Gastrocnemius medialis (tissue), 4 donors: ENCODE measurements at regions not wholly inside any gene's neighbourhood (a gene's known extent, or its start where the extent isn't known, plus 50 kb on each side); places are given as distances from the start of the nearest gene placed in this dataset.

Source experiments
- ATAC-seq, 2 donors: fragments of 150-250 bp; one replicate each; pipeline ENCODE4 v1.9.1; 2016
- DNase-seq, 2 donors: peaks; one replicate each; pipeline ENCODE4 v3.0.0-alpha.2; 2019
- H3K27ac ChIP-seq, 4 donors: fragments of 200-600 bp; sonication (generic); 1 replicate in 1 of 4; 2 replicates in 3 of 4; pipeline ENCODE4 v1.5.1; 2016 to 2018; ENCODE audit warnings: mild to moderate bottlenecking in 2 of 4, moderate library complexity in 1 of 4
- H3K27me3 ChIP-seq, 3 donors: fragments of 200-600 bp; sonication (generic) in 2 of 3; 1 replicate in 1 of 3; 2 replicates in 2 of 3; pipeline versions ENCODE4 v1.5.1 to v1.6.0; 2016 to 2019; ENCODE audit warnings: mild to moderate bottlenecking in 1 of 3, moderate library complexity in 1 of 3
- H3K36me3 ChIP-seq, 2 donors: fragments of 200-600 bp; sonication (generic) in 1 of 2; one replicate each; pipeline ENCODE4 v1.5.1; 2017 to 2018
- H3K4me1 ChIP-seq, 2 donors: fragments of 200-600 bp; sonication (generic) in 1 of 2; one replicate each; pipeline ENCODE4 v1.5.1; 2016 to 2017; ENCODE audit warnings: mild to moderate bottlenecking in 2 of 2
- H3K4me3 ChIP-seq, 4 donors: fragments of 200-600 bp; sonication (generic) in 3 of 4; 1 replicate in 1 of 4; 2 replicates in 3 of 4; pipeline ENCODE4 v1.5.1; 2016 to 2019; ENCODE audit warnings: mild to moderate bottlenecking in 2 of 4
- H3K9me3 ChIP-seq, 3 donors: fragments of 200-600 bp; sonication (generic) in 2 of 3; 1 replicate in 1 of 3; 2 replicates in 2 of 3; pipeline ENCODE4 v1.5.1; 2016 to 2019
- POLR2A ChIP-seq, 2 donors: fragments of 450-650 bp; IDR thresholded peaks; one replicate each; pipeline ENCODE4 v1.6.1; 2017; ENCODE audit warnings: antibody characterized with exemption in 2 of 2, mild to moderate bottlenecking in 2 of 2, moderate library complexity in 2 of 2
- in situ Hi-C, 4 donors: fragments of 200-750 bp; cut with MboI; loops; one replicate each; pipeline versions ENCODE4 v1.15.0 to v1.8.0; 2017; ENCODE audit warnings: low sequenced_read_pairs in 4 of 4
- intact Hi-C: fragments of 100-400 bp; cut with DNase I; formaldehyde crosslinking; loops from one replicate; pipeline ENCODE4 v1.15.1; 2023; ENCODE audit warnings: low total_unique reads
- TF ChIP-seq, protein P1 (sequence below), 5 experiments: fragments of 450-650 bp in 3 of 5; fragments of 200-600 bp in 2 of 5; sonication (generic) in 2 of 5; IDR thresholded peaks in 4 of 5; conservative IDR thresholded peaks in 1 of 5; 1 replicate in 4 of 5; 2 replicates in 1 of 5; pipeline ENCODE4 v1.5.1; 2016 to 2019; ENCODE audit warnings: antibody characterized with exemption in 5 of 5, mild to moderate bottlenecking in 3 of 5, moderate library complexity in 3 of 5

GRCh38 chr18:60090170-60090569, 190.4 kb downstream of the PMAIP1 start:
- in situ Hi-C loops, result no loop called here
- H3K4me1 ChIP-seq, result no peaks in the 10 kb centered on the region
- no peak overlapping the region for H3K4me3 ChIP-seq
- DNase-seq, result no peak
- intact Hi-C loops, result no loop called here
- TF ChIP-seq, protein P1, sequence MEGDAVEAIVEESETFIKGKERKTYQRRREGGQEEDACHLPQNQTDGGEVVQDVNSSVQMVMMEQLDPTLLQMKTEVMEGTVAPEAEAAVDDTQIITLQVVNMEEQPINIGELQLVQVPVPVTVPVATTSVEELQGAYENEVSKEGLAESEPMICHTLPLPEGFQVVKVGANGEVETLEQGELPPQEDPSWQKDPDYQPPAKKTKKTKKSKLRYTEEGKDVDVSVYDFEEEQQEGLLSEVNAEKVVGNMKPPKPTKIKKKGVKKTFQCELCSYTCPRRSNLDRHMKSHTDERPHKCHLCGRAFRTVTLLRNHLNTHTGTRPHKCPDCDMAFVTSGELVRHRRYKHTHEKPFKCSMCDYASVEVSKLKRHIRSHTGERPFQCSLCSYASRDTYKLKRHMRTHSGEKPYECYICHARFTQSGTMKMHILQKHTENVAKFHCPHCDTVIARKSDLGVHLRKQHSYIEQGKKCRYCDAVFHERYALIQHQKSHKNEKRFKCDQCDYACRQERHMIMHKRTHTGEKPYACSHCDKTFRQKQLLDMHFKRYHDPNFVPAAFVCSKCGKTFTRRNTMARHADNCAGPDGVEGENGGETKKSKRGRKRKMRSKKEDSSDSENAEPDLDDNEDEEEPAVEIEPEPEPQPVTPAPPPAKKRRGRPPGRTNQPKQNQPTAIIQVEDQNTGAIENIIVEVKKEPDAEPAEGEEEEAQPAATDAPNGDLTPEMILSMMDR (IDR thresholded peaks at IDR 0.05 in 4 of 5, conservative IDR thresholded peaks at IDR 0.05 in 1 of 5), result no peak
- TF ChIP-seq POLR2A (IDR thresholded peaks at IDR 0.05), result no peak
- H3K36me3 ChIP-seq, result no peaks in the 10 kb centered on the region
- no peaks in the 10 kb centered on the region for H3K27me3 ChIP-seq
- no peak overlapping the region for H3K27ac ChIP-seq
- no peaks in the 10 kb centered on the region for H3K9me3 ChIP-seq
- ATAC-seq, result no peak

- Histone ChIP-seq H3K36me3 (no peaks in the 10 kb centered on the region), H3K27ac (no peak overlapping the region), H3K9me3 (no peaks in the 10 kb centered on the region), H3K27me3 (no peaks in the 10 kb centered on the region), H3K4me1 (no peaks in the 10 kb centered on the region), H3K4me3 (no peak overlapping the region)
- in situ Hi-C loops, result no loop called here
- no peak for ATAC-seq
- DNase-seq, result no peak
- intact Hi-C loops, result no loop called here
- no peak for TF ChIP-seq POLR2A (IDR thresholded peaks at IDR 0.05)
Measured at GRCh38 chr18:60082790-60083189, 183.0 kb downstream of the PMAIP1 start.

DNA sequence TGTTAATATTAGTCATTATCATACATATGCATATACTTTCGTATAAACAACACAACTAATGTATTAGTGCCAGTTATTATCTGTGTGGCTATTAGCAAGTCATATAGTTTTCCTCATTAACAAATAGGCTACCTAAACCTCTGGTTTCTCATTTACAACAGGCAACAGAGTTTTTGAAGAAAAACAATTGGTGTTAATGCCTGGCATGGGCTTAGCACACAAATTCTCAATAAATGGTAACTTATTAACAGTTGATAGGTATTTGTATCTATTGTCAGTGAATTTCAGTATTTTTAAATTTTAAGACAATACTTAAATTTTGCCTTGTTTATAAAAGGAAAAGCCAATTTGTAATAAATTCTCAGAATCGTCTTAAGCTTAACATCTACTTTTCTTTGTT, 182.5 kb downstream of the PMAIP1 start:
- H3K36me3 ChIP-seq, result no peaks in the 10 kb centered on the region
- ATAC-seq (no peak), DNase-seq (no peak)
- no peak for TF ChIP-seq POLR2A (IDR thresholded peaks at IDR 0.05)
- TF ChIP-seq, protein P1 (IDR thresholded peaks at IDR 0.05 in 4 of 5, conservative IDR thresholded peaks at IDR 0.05 in 1 of 5), result no peak
- H3K27ac ChIP-seq, result no peak overlapping the region
- intact Hi-C loops (no loop called here), in situ Hi-C loops (no loop called here)
- no peaks in the 10 kb centered on the region for H3K9me3 ChIP-seq
- H3K4me3 ChIP-seq, result no peak overlapping the region
- H3K27me3 ChIP-seq, result no peaks in the 10 kb centered on the region
- H3K4me1 ChIP-seq, result no peaks in the 10 kb centered on the region

DNA sequence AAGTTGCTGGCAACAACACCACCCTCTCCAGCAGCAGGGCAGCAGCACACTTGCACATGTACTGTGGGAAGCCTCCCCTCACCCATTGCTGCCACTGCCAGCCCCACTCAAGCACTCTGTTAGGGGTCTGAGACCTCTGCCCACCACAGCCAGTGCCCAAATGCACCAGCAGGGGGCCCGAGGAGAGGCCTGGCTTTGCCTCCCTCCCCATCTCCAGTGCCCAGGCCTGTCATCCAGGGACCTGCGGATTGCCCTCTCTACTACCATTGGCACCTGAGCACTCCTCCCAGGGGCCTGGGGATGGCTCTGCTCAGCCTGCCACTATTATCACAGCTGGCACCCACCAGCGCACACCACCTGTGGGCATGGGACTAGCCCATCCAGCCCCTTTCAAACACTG, 175.7 kb downstream of the PMAIP1 start:
- in situ Hi-C loops, result no loop called here
- intact Hi-C loops, result no loop called here
- Histone ChIP-seq H3K36me3 (no peaks in the 10 kb centered on the region), H3K9me3 (no peaks in the 10 kb centered on the region), H3K4me3 (no peak overlapping the region), H3K27me3 (no peaks in the 10 kb centered on the region), H3K4me1 (no peaks in the 10 kb centered on the region), H3K27ac (no peak overlapping the region)
- ATAC-seq, result no peak
- DNase-seq, result no peak
- TF ChIP-seq POLR2A (IDR thresholded peaks at IDR 0.05), result no peak
- TF ChIP-seq, protein P1 (IDR thresholded peaks at IDR 0.05 in 4 of 5, conservative IDR thresholded peaks at IDR 0.05 in 1 of 5), result no peak

DNA sequence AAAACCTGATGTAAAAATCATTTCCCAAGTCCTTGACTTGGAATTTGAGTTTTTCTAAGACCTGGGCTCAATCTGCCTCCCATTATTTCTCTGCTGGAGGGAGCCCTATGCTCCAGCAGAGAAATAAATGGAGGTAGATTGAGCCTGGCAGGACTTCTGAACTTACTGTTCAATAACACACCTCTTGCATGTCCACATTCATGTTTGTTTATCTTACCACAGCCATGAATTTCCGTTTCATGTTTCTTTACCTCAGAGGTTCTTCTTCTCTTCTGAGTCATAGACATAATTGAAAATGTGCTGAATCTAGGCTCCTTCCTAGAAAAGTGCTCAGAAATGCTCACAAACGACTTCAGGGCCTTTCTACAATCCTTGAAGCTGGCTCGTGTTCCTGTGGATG, 170.8 kb downstream of the PMAIP1 start:
- ATAC-seq (no peak), DNase-seq (no peak)
- Histone ChIP-seq H3K36me3 (no peaks in the 10 kb centered on the region), H3K27ac (no peak overlapping the region), H3K27me3 (no peaks in the 10 kb centered on the region), H3K9me3 (no peaks in the 10 kb centered on the region), H3K4me1 (no peaks in the 10 kb centered on the region), H3K4me3 (no peak overlapping the region)
- in situ Hi-C loops (no loop called here), intact Hi-C loops (no loop called here)
- no peak for TF ChIP-seq POLR2A (IDR thresholded peaks at IDR 0.05)
- TF ChIP-seq, protein P1 (IDR thresholded peaks at IDR 0.05 in 4 of 5, conservative IDR thresholded peaks at IDR 0.05 in 1 of 5), result no peak
